A549 (cell line): ENCODE measurements at regions not wholly inside any gene's neighbourhood (a gene's known extent, or its start where the extent isn't known, plus 50 kb on each side); places are given as distances from the start of the nearest gene placed in this dataset.
"Not testable (repeated sequence)": the region's sequence is repeated elsewhere in the genome, so short reads cannot be mapped to it uniquely, and the experiment has no call there.

Source experiments
- ATAC-seq, 2 experiments: fragments of 200-7000 bp in 1 of 2; fragments of >200 bp in 1 of 2; cut with Nextera tagmentation in 1 of 2; cut with Tn5 transposase in 1 of 2; 3 replicates each; pipeline versions ENCODE4 v1.8.0 to v1.9.1; 2018 to 2020; ENCODE audit warnings: mild to moderate bottlenecking in 1 of 2, moderate library complexity in 1 of 2
- CTCF ChIA-PET: fragments of 300-600 bp; sonication (Branson Sonifier 250); formaldehyde crosslinking; extraction: SDS; loops from one replicate; lab custom pipeline; 2021; ENCODE audit warnings: antibody characterized with exemption, inconsistent platforms; lab: Yijun Ruan, JAX
- POLR2A ChIA-PET: fragments of 350-600 bp; formaldehyde crosslinking; extraction: SDS; loops from one replicate; lab custom pipeline; 2021; ENCODE audit warnings: antibody characterized with exemption, inconsistent platforms; lab: Yijun Ruan, JAX
- DNase-seq, 2 experiments: peaks; one replicate each; pipeline versions ENCODE4 v3.0.0 to v3.0.0-alpha.2; 2011 to 2016; ENCODE audit warnings: low read depth in 1 of 2, low spot score in 1 of 2
- FAIRE-seq: peaks from 2 replicates; lab custom pipeline; 2011; peaks lifted over from hg19 to GRCh38; lab: Jason Lieb, UNC
- H3K27ac ChIP-seq, 2 experiments: fragments of >200 bp; sonication (Bioruptor Twin); formaldehyde crosslinking; 3 replicates each; pipeline ENCODE4 v1.5.1; 2016 to 2017
- H3K4me1 ChIP-seq: fragments of >200 bp; sonication (Bioruptor Twin); formaldehyde crosslinking; 3 replicates; pipeline ENCODE4 v1.6.1; 2016
- H3K4me2 ChIP-seq: fragments of >200 bp; sonication (Bioruptor Twin); formaldehyde crosslinking; 3 replicates; pipeline ENCODE4 v1.6.1; 2016
- H3K4me3 ChIP-seq: fragments of >200 bp; sonication (Bioruptor Twin); formaldehyde crosslinking; 3 replicates; pipeline ENCODE4 v1.5.1; 2016
- H3K9me3 ChIP-seq: fragments of >200 bp; sonication (Bioruptor Twin); formaldehyde crosslinking; 3 replicates; pipeline ENCODE4 v1.6.1; 2016
- BHLHE40 ChIP-seq: IDR thresholded peaks from 2 replicates; pipeline ENCODE4 v1.6.1; 2012; ENCODE audit warnings: low read depth, low read length, inconsistent platforms
- CBX2 ChIP-seq: fragments of 200-600 bp; sonication (generic); IDR thresholded peaks from 2 replicates; pipeline ENCODE4 v1.6.1; 2016; ENCODE audit warnings: low read depth, mild to moderate bottlenecking, borderline replicate concordance
- CBX8 ChIP-seq: fragments of 200-600 bp; sonication (generic); IDR thresholded peaks from 2 replicates; pipeline ENCODE4 v1.6.1; 2016
- CEBPB ChIP-seq, 2 experiments: fragments of >200 bp in 1 of 2; sonication (Bioruptor Twin) in 1 of 2; formaldehyde crosslinking in 1 of 2; IDR thresholded peaks; 2 replicates each; pipeline ENCODE4 v1.6.1; 2012 to 2016
- CHD4 ChIP-seq: fragments of 200-600 bp; sonication (generic); IDR thresholded peaks from 2 replicates; pipeline ENCODE4 v1.6.1; 2016; ENCODE audit warnings: antibody characterized with exemption, mild to moderate bottlenecking, borderline replicate concordance
- ESRRA ChIP-seq: fragments of 150-350 bp; IDR thresholded peaks from 2 replicates; pipeline ENCODE4 v1.6.1; 2014; ENCODE audit warnings: mild to moderate bottlenecking, low read length, borderline replicate concordance
- FOXS1 ChIP-seq: fragments of 250-450 bp; sonication (Bioruptor Pico); IDR thresholded peaks from 2 replicates; pipeline ENCODE4 v1.5.0; 2020; ENCODE audit warnings: mild to moderate bottlenecking, moderate library complexity
- GATA3 ChIP-seq: IDR thresholded peaks from 2 replicates; pipeline ENCODE4 v1.6.1; 2012; ENCODE audit warnings: borderline replicate concordance
- HDAC2 ChIP-seq: fragments of 200-600 bp; sonication (generic); IDR thresholded peaks from 2 replicates; pipeline ENCODE4 v1.6.1; 2016
- HMGXB4 ChIP-seq: fragments of 250-450 bp; sonication (Bioruptor Pico); IDR thresholded peaks from 2 replicates; pipeline ENCODE4 v1.5.0; 2021; ENCODE audit warnings: mild to moderate bottlenecking, moderate library complexity, borderline replicate concordance
- HOXB5 ChIP-seq: fragments of 250-450 bp; sonication (Bioruptor Pico); IDR thresholded peaks from 2 replicates; pipeline ENCODE4 v1.5.0; 2020; ENCODE audit warnings: mild to moderate bottlenecking, moderate library complexity
- MAZ ChIP-seq: fragments of 150-350 bp; IDR thresholded peaks from 2 replicates; pipeline ENCODE4 v1.6.1; 2014; ENCODE audit warnings: antibody characterized with exemption, low read depth, low read length, borderline replicate concordance
- NFE2L2 ChIP-seq: fragments of 150-350 bp; conservative IDR thresholded peaks from 2 replicates; pipeline ENCODE4 v1.6.1; 2014; ENCODE audit warnings: low read length
- NR3C1 ChIP-seq: fragments of >200 bp; sonication (Bioruptor Twin); formaldehyde crosslinking; IDR thresholded peaks from 3 replicates; pipeline ENCODE4 v1.6.1; 2017
- REST ChIP-seq: fragments of 200-600 bp; sonication (generic); IDR thresholded peaks from 2 replicates; pipeline ENCODE4 v1.6.1; 2016; ENCODE audit warnings: antibody characterized with exemption, mild to moderate bottlenecking, moderate library complexity
- RFX5 ChIP-seq: fragments of 450-650 bp; IDR thresholded peaks from 2 replicates; pipeline ENCODE4 v1.7.1; 2014; ENCODE audit warnings: antibody characterized with exemption, mild to moderate bottlenecking, moderate library complexity
- SMC3 ChIP-seq: fragments of >200 bp; sonication (Bioruptor Twin); formaldehyde crosslinking; IDR thresholded peaks from 3 replicates; pipeline ENCODE4 v1.6.1; 2018; ENCODE audit warnings: inconsistent platforms
- ZC3H11A ChIP-seq: fragments of 450-650 bp; IDR thresholded peaks from 2 replicates; pipeline ENCODE4 v1.6.1; 2014; ENCODE audit warnings: antibody characterized with exemption, mild to moderate bottlenecking
- ZFP36 ChIP-seq: fragments of 450-650 bp; IDR thresholded peaks from 2 replicates; pipeline ENCODE4 v1.6.1; 2014; ENCODE audit warnings: borderline replicate concordance; ENCODE audit not compliant: partially characterized antibody
- ZSCAN20 ChIP-seq: fragments of 250-450 bp; sonication (Bioruptor Pico); IDR thresholded peaks from 2 replicates; pipeline ENCODE4 v1.8.0; 2022; ENCODE audit warnings: mild to moderate bottlenecking, moderate library complexity
- WGBS: methylation state at CpG from one replicate; pipeline ENCODE4 v1.1.6; 2017; ENCODE audit errors: missing lambda C conversion rate; 5-methylcytosine and 5-hydroxymethylcytosine counted together
- TF ChIP-seq, protein P1 (sequence below): fragments of 150-350 bp; IDR thresholded peaks from 2 replicates; pipeline ENCODE4 v1.6.1; 2014; ENCODE audit warnings: low read depth, mild to moderate bottlenecking, low read length
- TF ChIP-seq, protein P2 (sequence below): IDR thresholded peaks from 2 replicates; pipeline ENCODE4 v1.6.1; 2012; ENCODE audit warnings: low read depth, borderline replicate concordance
- TF ChIP-seq, protein P3 (sequence below): fragments of >200 bp; sonication (Bioruptor Twin); formaldehyde crosslinking; IDR thresholded peaks from 3 replicates; pipeline ENCODE4 v1.6.1; 2016

DNA sequence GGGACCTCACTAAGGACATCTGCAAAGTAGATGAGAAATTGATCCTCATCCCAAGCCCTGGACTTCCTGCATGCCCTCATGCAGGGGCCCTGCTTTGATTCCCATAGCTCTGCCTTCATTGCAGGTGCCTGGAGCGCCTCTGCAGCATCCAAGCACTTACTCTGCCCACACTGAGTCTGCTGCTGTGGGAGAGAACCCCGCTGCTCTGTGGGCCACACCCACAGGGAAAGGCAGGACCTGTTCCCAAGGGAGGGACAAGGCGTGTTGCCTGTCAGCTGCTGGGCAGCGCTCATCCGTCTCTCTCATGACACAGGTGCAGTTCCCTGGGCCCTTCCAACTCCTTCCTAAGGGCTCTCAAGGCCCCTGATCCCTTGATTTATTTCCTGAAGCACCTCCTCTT lies 266.8 kb upstream of the SMIM21 start (continued):
- TF ChIP-seq REST (no peak), HOXB5 (CRISPR knock-in tag) (no peak), ZFP36 (no peak), NFE2L2 (no peak), MAZ (no peak), RFX5 (no peak), FOXS1 (CRISPR knock-in tag) (no peak)
- TF ChIP-seq, protein P1, sequence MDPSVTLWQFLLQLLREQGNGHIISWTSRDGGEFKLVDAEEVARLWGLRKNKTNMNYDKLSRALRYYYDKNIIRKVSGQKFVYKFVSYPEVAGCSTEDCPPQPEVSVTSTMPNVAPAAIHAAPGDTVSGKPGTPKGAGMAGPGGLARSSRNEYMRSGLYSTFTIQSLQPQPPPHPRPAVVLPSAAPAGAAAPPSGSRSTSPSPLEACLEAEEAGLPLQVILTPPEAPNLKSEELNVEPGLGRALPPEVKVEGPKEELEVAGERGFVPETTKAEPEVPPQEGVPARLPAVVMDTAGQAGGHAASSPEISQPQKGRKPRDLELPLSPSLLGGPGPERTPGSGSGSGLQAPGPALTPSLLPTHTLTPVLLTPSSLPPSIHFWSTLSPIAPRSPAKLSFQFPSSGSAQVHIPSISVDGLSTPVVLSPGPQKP: no peak
- TF ChIP-seq, all 56 proteins: peak for 0

- ATAC-seq: no peak; a peak in 1 of 6 replicates
- H3K27ac ChIP-seq: no peak overlapping the region
- no peaks in the 10 kb centered on the region for H3K9me3 ChIP-seq
- no peak for FAIRE-seq
- DNase-seq: peak in 1 of 2 experiments; percentile 6
- POLR2A ChIA-PET: no interaction called here
- H3K4me2 ChIP-seq: no peak overlapping the region
- TF ChIP-seq BHLHE40: no peak
- TF ChIP-seq HDAC2: no peak
- no peak for TF ChIP-seq SMC3
- TF ChIP-seq CHD4: no peak
- no peaks in the 10 kb centered on the region for H3K4me1 ChIP-seq
- 19% methylated on average over 8 of the region's 8 CpGs for WGBS
- no peak overlapping the region for H3K4me3 ChIP-seq
- CTCF ChIA-PET: no interaction called here
These were observed 264.0 kb upstream of the SMIM21 start for GRCh38 chr18:75691483-75691882.

DNA sequence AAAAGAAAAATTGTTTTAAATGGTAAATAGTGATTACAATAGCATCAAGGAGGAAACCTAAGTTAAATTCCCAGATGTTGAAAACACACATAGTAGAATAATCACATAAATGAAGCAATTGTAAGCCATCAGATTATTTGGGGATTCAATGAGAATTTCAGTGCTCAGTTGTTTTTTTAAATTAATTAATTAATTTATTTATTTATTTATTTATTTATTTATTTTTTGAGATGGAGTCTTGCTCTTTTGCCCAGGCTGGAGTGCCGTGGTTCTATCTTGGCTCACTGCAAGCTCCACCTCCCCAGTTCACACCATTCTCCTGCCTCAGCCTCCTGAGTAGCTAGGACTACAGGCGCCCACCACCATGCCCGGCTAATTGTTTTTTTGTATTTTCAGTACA lies 262.8 kb upstream of the SMIM21 start:
- POLR2A ChIA-PET, H3K27ac ChIP-seq, H3K4me2 ChIP-seq, DNase-seq, ATAC-seq, H3K4me3 ChIP-seq, H3K9me3 ChIP-seq, FAIRE-seq, CTCF ChIA-PET, H3K4me1 ChIP-seq: not testable (repeated sequence)
- peak; percentile 38 for TF ChIP-seq ZC3H11A
- WGBS: 47% methylated on average over 3 of the region's 3 CpGs

DNA sequence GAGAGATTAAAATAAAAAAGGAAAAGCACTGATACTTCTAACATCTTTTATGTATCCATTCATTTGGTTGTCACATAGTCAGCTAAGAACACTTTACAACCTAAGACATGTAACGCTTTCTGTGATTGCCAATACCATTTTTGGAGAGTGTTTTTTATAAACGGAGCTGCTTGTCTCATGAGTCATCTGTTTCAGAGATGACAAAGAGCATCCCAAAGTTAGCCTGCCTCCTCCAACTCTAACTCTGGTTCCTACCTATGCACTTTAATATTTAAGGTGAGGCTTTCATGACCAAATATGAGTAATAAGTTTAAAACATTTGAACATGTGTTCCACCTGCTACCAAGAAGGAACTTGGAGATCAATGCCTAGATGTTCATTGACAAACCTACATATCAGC lies 260.1 kb upstream of the SMIM21 start:
- H3K27ac ChIP-seq: no peak overlapping the region
- no peak for FAIRE-seq
- 50% methylated on average over 2 of the region's 2 CpGs for whole genome bisulfite sequencing
- CTCF ChIA-PET: no interaction called here
- H3K4me2 ChIP-seq: no peak overlapping the region
- POLR2A ChIA-PET: no interaction called here
- TF ChIP-seq ZFP36: no peak
- TF ChIP-seq NR3C1: no peak
- no peak for TF ChIP-seq ZSCAN20 (CRISPR knock-in tag)
- TF ChIP-seq ESRRA: no peak
- no peak for TF ChIP-seq CEBPB (IDR thresholded peaks at IDR 0.05)
- no peak for TF ChIP-seq CBX2
- TF ChIP-seq SMC3: no peak
- no peak for TF ChIP-seq GATA3
- TF ChIP-seq, protein P2, sequence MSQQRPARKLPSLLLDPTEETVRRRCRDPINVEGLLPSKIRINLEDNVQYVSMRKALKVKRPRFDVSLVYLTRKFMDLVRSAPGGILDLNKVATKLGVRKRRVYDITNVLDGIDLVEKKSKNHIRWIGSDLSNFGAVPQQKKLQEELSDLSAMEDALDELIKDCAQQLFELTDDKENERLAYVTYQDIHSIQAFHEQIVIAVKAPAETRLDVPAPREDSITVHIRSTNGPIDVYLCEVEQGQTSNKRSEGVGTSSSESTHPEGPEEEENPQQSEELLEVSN: no peak
- TF ChIP-seq HMGXB4 (CRISPR knock-in tag): no peak
- no peak for TF ChIP-seq CBX8
- TF ChIP-seq, protein P3, sequence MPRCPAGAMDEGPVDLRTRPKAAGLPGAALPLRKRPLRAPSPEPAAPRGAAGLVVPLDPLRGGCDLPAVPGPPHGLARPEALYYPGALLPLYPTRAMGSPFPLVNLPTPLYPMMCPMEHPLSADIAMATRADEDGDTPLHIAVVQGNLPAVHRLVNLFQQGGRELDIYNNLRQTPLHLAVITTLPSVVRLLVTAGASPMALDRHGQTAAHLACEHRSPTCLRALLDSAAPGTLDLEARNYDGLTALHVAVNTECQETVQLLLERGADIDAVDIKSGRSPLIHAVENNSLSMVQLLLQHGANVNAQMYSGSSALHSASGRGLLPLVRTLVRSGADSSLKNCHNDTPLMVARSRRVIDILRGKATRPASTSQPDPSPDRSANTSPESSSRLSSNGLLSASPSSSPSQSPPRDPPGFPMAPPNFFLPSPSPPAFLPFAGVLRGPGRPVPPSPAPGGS: no peak
- no peak for ATAC-seq
- DNase-seq: no peak
- H3K4me3 ChIP-seq: no peak overlapping the region
- H3K9me3 ChIP-seq: no peaks in the 10 kb centered on the region
- no peaks in the 10 kb centered on the region for H3K4me1 ChIP-seq
